Esophagus squamous epithelium (tissue), 4 donors: ENCODE measurements at regions not wholly inside any gene's neighbourhood (a gene's known extent, or its start where the extent isn't known, plus 50 kb on each side); places are given as distances from the start of the nearest gene placed in this dataset.

Source experiments
- CTCF ChIP-seq, 6 experiments: fragments of 450-650 bp in 4 of 6; fragments of 200-600 bp in 2 of 6; sonication (generic) in 2 of 6; IDR thresholded peaks; one replicate each; pipeline ENCODE4 v1.5.1; 2016 to 2019; ENCODE audit warnings: antibody characterized with exemption in 6 of 6, mild to moderate bottlenecking in 4 of 6, moderate library complexity in 4 of 6
- POLR2A ChIP-seq, 4 donors: fragments of 450-650 bp; IDR thresholded peaks; one replicate each; pipeline ENCODE4 v1.6.1; 2017; ENCODE audit warnings: antibody characterized with exemption in 4 of 4, mild to moderate bottlenecking in 4 of 4, moderate library complexity in 3 of 4

- TF ChIP-seq CTCF (IDR thresholded peaks at IDR 0.05) = no peak
- TF ChIP-seq POLR2A (IDR thresholded peaks at IDR 0.05) = no peak
These were observed 279.5 kb downstream of the NDUFA10 start for GRCh38 chr2:239745386-239746227.
